GM19328 (cell line): ENCODE measurements at regions not wholly inside any gene's neighbourhood (a gene's known extent, or its start where the extent isn't known, plus 50 kb on each side); places are given as distances from the start of the nearest gene placed in this dataset.

Source experiments
- ATAC-seq: cut with Tn5 transposase; IDR thresholded peaks from one replicate; pipeline ENCODE4 v1.9.1; 2021; ENCODE audit warnings: mild to moderate bottlenecking, moderate library complexity; ENCODE audit not compliant: unreplicated experiment

DNA sequence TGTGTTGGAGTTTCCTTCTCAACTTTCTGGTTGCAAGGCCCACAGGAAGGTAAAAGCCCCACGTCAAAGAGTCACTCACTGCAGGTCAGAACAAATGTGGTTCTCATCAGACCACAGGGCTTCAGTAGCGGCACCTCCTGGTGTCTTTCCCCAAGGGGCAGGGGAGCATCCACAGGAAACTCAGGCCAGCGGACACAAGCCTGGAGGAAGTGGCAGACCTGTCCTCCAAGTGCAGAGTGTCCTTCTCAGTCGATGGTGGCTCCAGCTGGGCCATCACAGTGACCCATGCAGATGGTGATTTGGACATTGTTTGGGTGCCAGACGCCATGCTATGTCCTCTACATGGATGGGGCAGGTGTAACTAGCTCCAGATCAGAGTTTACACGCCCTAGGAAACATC lies 84.9 kb downstream of the ACKR3 start:
- ATAC-seq = no peak

DNA sequence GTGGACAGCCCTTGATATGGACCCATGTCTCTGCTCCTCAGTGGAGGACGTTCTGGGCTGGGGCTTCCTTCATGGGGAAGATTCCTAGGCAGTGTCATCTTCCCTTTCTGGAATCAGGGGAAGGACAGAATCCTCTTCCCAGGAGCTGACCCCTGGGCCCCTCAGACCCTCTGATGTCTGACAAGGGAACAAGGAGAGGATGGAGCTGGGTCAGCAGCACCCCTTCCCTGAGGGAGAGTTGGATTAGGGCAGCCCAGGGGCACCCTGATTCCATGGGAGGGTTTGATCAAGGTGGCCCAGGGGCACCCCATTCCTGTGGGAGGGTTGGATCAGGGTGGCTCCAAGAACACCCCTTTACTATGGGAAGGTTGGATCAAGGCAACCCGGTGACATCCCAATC lies 86.5 kb downstream of the ACKR3 start:
- no peak for ATAC-seq

DNA sequence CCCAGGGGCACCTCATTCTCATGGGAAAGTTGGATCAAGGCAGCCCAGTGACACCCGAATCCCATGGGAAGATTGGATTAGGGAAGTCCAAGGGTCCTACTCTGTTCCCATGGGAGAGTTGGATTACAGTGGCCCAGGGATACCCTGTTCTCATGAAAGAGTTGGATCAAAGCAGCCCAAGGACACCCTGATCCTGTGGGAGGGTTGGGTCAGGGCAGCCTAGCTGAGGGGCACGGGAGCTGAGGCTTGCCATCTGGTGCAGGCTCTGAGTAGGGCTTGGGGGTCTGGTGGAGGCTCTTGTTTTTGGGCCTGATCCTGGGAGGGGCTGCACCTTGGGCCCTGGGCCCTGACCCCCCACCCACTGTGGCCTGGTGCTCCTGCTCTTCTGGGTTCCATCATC lies 87.1 kb downstream of the ACKR3 start:
- ATAC-seq = no peak

DNA sequence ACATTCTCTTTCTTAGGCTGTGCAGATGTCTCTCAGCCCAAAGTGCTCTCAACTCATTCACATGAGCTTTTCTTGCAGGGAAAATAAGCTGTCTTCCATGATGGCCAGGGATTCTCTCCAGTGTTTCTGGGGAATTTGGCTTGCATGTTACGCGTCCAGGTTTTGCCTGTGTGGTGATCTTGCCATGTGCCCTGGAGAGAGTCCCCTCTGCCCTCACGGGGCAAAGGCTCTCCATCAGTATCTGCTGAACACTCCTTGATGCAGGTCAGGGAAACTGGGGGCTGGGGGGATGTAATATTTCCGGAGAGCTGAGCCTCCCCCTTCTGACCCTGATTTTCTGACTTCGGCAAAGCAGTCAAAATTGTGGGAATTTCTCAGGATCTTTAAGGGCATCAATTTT lies 87.6 kb downstream of the ACKR3 start:
- no peak for ATAC-seq

- ATAC-seq = no peak
Observed at GRCh38 chr2:236657801-236658200, 88.2 kb downstream of the ACKR3 start.

GRCh38 chr2:236658974-236659757 lies 89.5 kb downstream of the ACKR3 start:
- ATAC-seq = no peak

- no peak for ATAC-seq
Observed at GRCh38 chr2:236659758-236660150, 90.1 kb downstream of the ACKR3 start.

GRCh38 chr2:236661061-236661761 lies 91.6 kb downstream of the ACKR3 start:
- ATAC-seq = no peak

- ATAC-seq = no peak
Observed at GRCh38 chr2:236661762-236662110, 92.1 kb downstream of the ACKR3 start.

- ATAC-seq = no peak
Observed at GRCh38 chr2:236662231-236663185, 92.9 kb downstream of the ACKR3 start.

DNA sequence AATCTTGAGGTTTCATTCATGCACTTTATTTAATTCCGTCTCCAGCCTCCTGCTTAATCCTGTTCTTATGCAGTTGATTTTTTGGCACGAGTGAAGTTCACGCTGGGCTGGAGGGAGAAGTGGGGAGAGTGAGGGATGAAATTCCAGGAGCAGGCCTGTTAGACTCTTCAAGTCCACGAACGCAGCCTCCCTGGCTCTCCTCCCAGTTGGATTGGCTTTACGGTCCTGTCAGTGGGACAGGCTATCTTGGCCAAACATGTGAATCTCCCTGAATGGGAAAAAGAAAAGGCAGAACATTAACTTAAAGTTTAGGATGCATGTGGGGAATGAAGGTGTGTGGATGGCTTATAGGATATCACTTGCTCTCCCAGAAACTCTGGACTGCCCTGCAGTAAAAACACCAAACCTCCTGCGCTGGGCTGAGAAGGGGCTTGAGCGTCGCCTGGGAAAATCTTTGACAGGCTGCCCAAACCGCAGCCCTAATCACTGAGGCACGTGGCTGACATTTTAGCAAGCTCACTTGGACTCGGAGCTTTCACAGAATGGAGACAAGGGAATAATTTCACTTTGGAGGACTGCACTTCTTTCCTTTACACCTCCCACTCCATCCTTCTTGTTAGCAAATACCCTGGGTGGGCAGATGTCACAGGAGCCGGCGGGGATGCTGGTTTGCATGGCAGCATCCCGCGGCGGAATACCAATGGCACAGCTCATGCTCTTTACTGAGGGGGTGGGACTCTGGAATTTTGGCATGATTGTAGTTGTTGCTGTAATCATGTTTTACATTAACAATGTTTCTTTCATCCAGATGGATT lies 93.9 kb downstream of the ACKR3 start:
- ATAC-seq = no peak

- ATAC-seq = no peak
Observed at GRCh38 chr2:236664136-236664535, 94.5 kb downstream of the ACKR3 start.

DNA sequence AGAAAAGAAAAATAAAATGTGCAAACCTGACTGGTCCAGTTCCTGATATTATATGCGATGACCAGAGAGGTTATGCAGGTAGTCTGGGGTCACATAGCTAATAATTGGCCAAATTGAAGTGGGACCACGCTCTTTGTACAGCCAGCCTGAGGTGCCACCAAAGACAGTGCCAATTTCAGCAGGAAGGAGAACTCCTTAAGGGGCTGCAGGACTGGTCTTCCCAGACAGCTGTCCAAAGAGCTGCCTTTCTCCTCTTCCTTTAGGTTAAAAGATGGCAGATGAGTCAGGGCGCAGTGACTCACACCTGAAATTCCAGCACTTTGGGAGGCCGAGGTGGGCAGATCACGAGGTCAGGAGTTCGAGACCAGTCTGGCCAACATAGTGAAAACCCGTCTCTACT lies 95.5 kb downstream of the ACKR3 start:
- no peak for ATAC-seq

GRCh38 chr2:236665572-236666118 lies 96.0 kb downstream of the ACKR3 start:
- ATAC-seq = no peak

GRCh38 chr2:236666646-236667204 lies 97.1 kb downstream of the ACKR3 start:
- no peak for ATAC-seq

- no peak for ATAC-seq
Observed at GRCh38 chr2:236667526-236667925, 97.9 kb downstream of the ACKR3 start.

- no peak for ATAC-seq
Observed at GRCh38 chr2:236668531-236668969, 98.9 kb downstream of the ACKR3 start.

- ATAC-seq = no peak
Observed at GRCh38 chr2:236670235-236670620, 100.6 kb downstream of the ACKR3 start.

- no peak for ATAC-seq
Observed at GRCh38 chr2:236671896-236672562, 102.4 kb downstream of the ACKR3 start.
